Nephron (organoid): ENCODE measurements at regions not wholly inside any gene's neighbourhood (a gene's known extent, or its start where the extent isn't known, plus 50 kb on each side); places are given as distances from the start of the nearest gene placed in this dataset.
A peak's percentile ranks its signal among the peaks of the same experiment; 100 is the strongest.

Experiments
- H3K27ac Mint-ChIP-seq, 3 experiments: 2 replicates each; pipeline ENCODE4 v1.8.0; 2020; ENCODE audit warnings: mixed read lengths in 3 of 3, mild to moderate bottlenecking in 2 of 3, moderate library complexity in 1 of 3
- H3K27me3 Mint-ChIP-seq: 2 replicates; pipeline ENCODE4 v1.8.0; 2021; ENCODE audit warnings: low read depth, mild to moderate bottlenecking, moderate library complexity, mixed read lengths
- H3K36me3 Mint-ChIP-seq: 2 replicates; pipeline ENCODE4 v1.8.0; 2020; ENCODE audit warnings: low read depth, mixed read lengths
- H3K4me1 Mint-ChIP-seq: 2 replicates; pipeline ENCODE4 v1.8.0; 2020; ENCODE audit warnings: mixed read lengths
- H3K4me3 Mint-ChIP-seq, 3 experiments: 2 replicates each; pipeline ENCODE4 v1.8.0; 2020; ENCODE audit warnings: mild to moderate bottlenecking in 3 of 3, mixed read lengths in 3 of 3, moderate library complexity in 2 of 3
- H3K9me3 Mint-ChIP-seq: 2 replicates; pipeline ENCODE4 v1.8.0; 2020; ENCODE audit warnings: mixed read lengths
- TF ChIP-seq, protein P1 (sequence below), 3 experiments: fragments of 200-600 bp; sonication (generic); IDR thresholded peaks; one replicate each; pipeline ENCODE4 v1.5.0; 2021; ENCODE audit warnings: antibody characterized with exemption in 3 of 3; ENCODE audit not compliant: unreplicated experiment in 3 of 3

DNA sequence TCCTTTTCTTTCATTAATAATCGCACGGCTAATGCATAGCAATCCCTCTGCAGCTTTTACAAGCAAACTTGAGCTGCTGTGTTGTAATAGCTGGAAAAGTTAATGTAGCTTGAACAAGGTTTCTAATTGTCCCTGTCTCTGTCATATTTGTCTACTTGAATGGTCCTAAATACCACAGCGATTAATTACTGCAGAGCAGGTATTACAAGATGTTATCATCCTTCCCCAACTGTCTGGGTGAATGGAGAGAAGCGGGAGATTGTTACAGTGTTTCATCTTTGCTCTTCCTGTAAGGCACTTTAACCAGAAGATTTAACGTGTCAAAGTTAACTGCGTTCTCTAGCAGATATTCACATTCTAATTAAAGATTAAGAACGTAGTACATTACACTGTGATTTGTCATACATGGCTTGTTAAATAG is 422.2 kb upstream of the POU3F3 start:
- Mint-ChIP-seq H3K36me3 (no peaks in the 10 kb centered on the region), H3K27me3 (peaks cover 9% of the 10 kb centered on the region), H3K4me3 (no peak overlapping the region)

DNA sequence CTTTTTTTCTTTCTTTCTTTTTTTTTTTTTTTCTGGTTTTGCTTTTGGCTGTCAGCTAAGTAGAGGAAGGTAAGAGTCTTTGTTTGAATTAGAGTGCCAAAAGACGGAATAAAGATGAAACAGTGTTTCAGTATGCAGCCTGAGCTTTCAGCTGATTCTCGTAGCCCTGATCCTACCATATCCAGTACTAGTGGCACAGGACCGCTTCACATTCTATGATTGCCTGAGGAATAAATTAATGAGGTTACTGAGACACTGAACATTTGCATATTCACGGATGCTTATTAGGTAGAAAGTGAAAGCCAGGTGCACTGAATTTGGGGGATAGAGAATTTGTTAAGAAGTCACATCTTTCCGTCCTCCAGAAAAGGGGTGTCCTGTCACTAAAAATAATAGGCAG is 421.5 kb upstream of the POU3F3 start:
- Mint-ChIP-seq H3K36me3 (no peaks in the 10 kb centered on the region), H3K27ac (no peak overlapping the region), H3K4me1 (peaks cover 32% of the 10 kb centered on the region), H3K9me3 (no peaks in the 10 kb centered on the region), H3K27me3 (peaks cover 9% of the 10 kb centered on the region), H3K4me3 (no peak overlapping the region)
- TF ChIP-seq, protein P1, sequence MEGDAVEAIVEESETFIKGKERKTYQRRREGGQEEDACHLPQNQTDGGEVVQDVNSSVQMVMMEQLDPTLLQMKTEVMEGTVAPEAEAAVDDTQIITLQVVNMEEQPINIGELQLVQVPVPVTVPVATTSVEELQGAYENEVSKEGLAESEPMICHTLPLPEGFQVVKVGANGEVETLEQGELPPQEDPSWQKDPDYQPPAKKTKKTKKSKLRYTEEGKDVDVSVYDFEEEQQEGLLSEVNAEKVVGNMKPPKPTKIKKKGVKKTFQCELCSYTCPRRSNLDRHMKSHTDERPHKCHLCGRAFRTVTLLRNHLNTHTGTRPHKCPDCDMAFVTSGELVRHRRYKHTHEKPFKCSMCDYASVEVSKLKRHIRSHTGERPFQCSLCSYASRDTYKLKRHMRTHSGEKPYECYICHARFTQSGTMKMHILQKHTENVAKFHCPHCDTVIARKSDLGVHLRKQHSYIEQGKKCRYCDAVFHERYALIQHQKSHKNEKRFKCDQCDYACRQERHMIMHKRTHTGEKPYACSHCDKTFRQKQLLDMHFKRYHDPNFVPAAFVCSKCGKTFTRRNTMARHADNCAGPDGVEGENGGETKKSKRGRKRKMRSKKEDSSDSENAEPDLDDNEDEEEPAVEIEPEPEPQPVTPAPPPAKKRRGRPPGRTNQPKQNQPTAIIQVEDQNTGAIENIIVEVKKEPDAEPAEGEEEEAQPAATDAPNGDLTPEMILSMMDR (IDR thresholded peaks at IDR 0.05; ENCODE audit: unreplicated experiment in 3 of 3): no peak

More for the DNA sequence above, 422.2 kb upstream of the POU3F3 start:
- TF ChIP-seq, protein P1 (IDR thresholded peaks at IDR 0.05; ENCODE audit: unreplicated experiment in 3 of 3): no peak
- Mint-ChIP-seq H3K27ac (no peak overlapping the region), H3K9me3 (no peaks in the 10 kb centered on the region), H3K4me1 (peaks cover 32% of the 10 kb centered on the region)

DNA sequence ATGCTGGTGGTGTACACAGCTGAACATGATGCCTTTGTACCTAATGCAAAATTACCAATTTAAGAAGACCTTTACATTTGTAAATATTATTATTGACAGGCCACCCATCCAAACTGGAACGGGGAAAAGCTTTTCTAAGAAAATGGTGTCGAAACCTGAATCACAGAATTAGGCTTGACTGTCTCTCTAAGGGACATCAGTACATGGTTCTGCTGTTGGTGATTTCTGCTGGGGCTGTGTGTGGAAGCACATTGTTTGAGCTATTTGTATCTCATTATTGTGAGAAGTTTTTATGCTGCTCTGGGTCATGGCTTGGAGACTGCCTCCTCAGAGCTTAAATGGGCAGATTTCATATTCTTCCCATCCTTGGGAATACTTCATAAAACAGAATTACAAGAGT is 420.9 kb upstream of the POU3F3 start:
- Mint-ChIP-seq H3K27me3 (peaks cover 9% of the 10 kb centered on the region), H3K27ac (peak overlapping the region in 2 of 3 experiments; percentile 44 to 79), H3K4me1 (peaks cover 32% of the 10 kb centered on the region), H3K36me3 (no peaks in the 10 kb centered on the region), H3K4me3 (peak overlapping the region in 1 of 3 experiments; percentile 39), H3K9me3 (no peaks in the 10 kb centered on the region)
- TF ChIP-seq, protein P1 (IDR thresholded peaks at IDR 0.05; ENCODE audit: unreplicated experiment in 3 of 3): no peak

DNA sequence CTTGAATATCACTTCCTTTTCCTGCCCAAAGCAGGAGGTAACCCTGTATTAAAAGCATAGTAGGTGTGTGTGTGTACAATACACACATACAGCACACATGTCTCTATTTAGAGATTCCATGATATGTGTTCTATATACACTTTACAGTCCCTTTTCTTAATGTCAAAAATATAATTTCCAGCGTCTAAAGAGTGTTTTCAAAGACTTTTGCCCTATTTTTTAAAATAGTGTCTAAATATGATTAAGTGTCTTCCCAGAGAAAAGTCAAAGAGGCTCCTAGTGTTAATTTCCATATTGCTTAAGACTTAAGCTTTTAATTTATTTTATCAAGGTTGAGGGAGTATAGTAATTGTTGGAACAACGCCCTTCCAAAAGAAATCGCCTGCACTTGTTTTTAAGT is 420.3 kb upstream of the POU3F3 start:
- Mint-ChIP-seq H3K4me1 (peaks cover 32% of the 10 kb centered on the region), H3K4me3 (peak overlapping the region in 2 of 3 experiments; percentile 9 to 28), H3K27me3 (peaks cover 9% of the 10 kb centered on the region), H3K27ac (peak overlapping the region; percentile 15 to 93 (median 79)), H3K9me3 (no peaks in the 10 kb centered on the region), H3K36me3 (no peaks in the 10 kb centered on the region)
- TF ChIP-seq, protein P1 (IDR thresholded peaks at IDR 0.05; ENCODE audit: unreplicated experiment in 3 of 3): no peak

DNA sequence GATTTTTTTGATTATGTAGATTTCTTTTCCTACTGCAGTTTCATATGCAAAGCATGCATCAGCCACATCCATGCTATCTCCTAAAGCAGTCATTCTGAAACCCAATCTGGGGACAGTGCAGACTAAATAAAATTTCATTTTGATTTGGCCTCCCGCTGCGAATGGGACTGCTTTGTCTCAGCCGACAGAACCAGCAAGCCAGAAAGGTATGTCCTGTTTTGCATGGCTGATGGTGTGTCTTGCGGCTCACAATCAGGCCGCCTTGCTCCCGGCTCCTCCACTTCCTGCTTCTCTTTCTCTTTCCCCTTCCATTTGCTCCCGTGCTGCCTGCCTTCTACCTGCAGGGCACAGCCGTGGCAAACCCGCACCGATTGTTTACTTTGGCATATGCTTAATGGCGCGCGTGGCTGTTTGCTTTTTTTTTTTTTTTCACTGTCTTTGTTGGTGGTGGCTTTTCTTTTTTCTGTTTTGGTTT is 419.6 kb upstream of the POU3F3 start:
- peak overlapping the region; percentile 76 to 83 (median 80) for H3K4me3 Mint-ChIP-seq

DNA sequence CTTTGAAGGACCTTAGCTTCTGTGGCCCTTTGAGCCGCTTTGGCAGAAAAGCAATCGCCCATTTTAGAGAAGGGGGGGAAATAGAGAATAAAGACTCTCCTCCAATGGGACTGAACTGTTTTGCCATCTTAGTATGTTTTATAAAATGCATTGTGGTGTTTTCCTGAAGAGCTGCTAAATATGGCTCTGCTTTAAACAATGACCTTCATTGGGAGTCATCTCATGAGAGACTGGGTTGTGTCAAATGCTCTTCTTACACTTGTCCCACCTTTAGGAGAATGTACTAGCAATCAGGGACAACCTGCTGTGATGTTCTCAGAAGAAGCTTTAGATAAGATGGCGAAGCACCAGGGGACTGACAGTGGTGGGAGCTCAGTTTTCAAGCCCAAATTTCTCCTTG is 418.9 kb upstream of the POU3F3 start:
- H3K27ac Mint-ChIP-seq: peak overlapping the region; percentile 79 to 93 (median 91)
- TF ChIP-seq, protein P1 (IDR thresholded peaks at IDR 0.05; ENCODE audit: unreplicated experiment in 3 of 3): no peak
- no peaks in the 10 kb centered on the region for H3K36me3 Mint-ChIP-seq
- peaks cover 32% of the 10 kb centered on the region for H3K4me1 Mint-ChIP-seq
- H3K4me3 Mint-ChIP-seq: peak overlapping the region; percentile 76 to 83 (median 80)
- no peaks in the 10 kb centered on the region for H3K9me3 Mint-ChIP-seq
- peaks cover 9% of the 10 kb centered on the region for H3K27me3 Mint-ChIP-seq

More for the DNA sequence above, 419.6 kb upstream of the POU3F3 start:
- Mint-ChIP-seq H3K9me3 (no peaks in the 10 kb centered on the region), H3K4me1 (peaks cover 32% of the 10 kb centered on the region), H3K27ac (peak overlapping the region; percentile 79 to 93 (median 91)), H3K27me3 (peaks cover 9% of the 10 kb centered on the region), H3K36me3 (no peaks in the 10 kb centered on the region)
- TF ChIP-seq, protein P1 (IDR thresholded peaks at IDR 0.05; ENCODE audit: unreplicated experiment in 3 of 3): no peak
